Kidney (tissue), 13 donors: ENCODE measurements at regions not wholly inside any gene's neighbourhood (a gene's known extent, or its start where the extent isn't known, plus 50 kb on each side); places are given as distances from the start of the nearest gene placed in this dataset.

Experiments
- DNase-seq, 5 donors: peaks; one replicate each; pipeline ENCODE4 v3.0.0-alpha.2; 2013 to 2020
- FAIRE-seq: peaks from 2 replicates; lab custom pipeline; 2012; peaks lifted over from hg19 to GRCh38; lab: Jason Lieb, UNC
- H3K27ac ChIP-seq, 2 donors: one replicate each; pipeline ENCODE4 v1.7.0; 2013; ENCODE audit warnings: low read depth in 2 of 2, low read length in 2 of 2, inconsistent platforms in 1 of 2
- H3K27me3 ChIP-seq: one replicate; pipeline ENCODE4 v1.7.1; 2013; ENCODE audit warnings: low read length, inconsistent platforms; ENCODE audit not compliant: control insufficient read depth, insufficient read depth
- H3K36me3 ChIP-seq, 3 donors: one replicate each; pipeline versions ENCODE4 v1.7.0 to v1.7.1; 2013; ENCODE audit warnings: low read length in 3 of 3, control low read depth in 1 of 3, inconsistent platforms in 1 of 3; ENCODE audit not compliant: insufficient read depth in 3 of 3, control insufficient read depth in 2 of 3
- H3K4me1 ChIP-seq, 3 donors: one replicate each; pipeline versions ENCODE4 v1.7.0 to v1.7.1; 2013; ENCODE audit warnings: low read length in 3 of 3, inconsistent platforms in 1 of 3, low read depth in 1 of 3; ENCODE audit not compliant: control insufficient read depth in 2 of 3, insufficient read depth in 2 of 3
- H3K4me3 ChIP-seq, 3 donors: one replicate each; pipeline versions ENCODE4 v1.7.0 to v1.8.1; 2013; ENCODE audit warnings: low read length in 3 of 3, control low read depth in 1 of 3, inconsistent platforms in 1 of 3
- H3K9ac ChIP-seq, 3 donors: one replicate each; pipeline versions ENCODE4 v1.7.0 to v1.7.1; 2013; ENCODE audit warnings: low read length in 3 of 3, control low read depth in 1 of 3, inconsistent platforms in 1 of 3
- H3K9me3 ChIP-seq, 3 donors: one replicate each; pipeline versions ENCODE4 v1.7.0 to v1.7.1; 2013; ENCODE audit warnings: low read length in 3 of 3, control low read depth in 1 of 3, inconsistent platforms in 1 of 3; ENCODE audit not compliant: control insufficient read depth in 2 of 3, insufficient read depth in 1 of 3
- CTCF ChIP-seq: IDR thresholded peaks from 3 replicates; pipeline ENCODE4 v1.5.1; 2012; ENCODE audit warnings: mild to moderate bottlenecking, moderate library complexity, borderline replicate concordance; ENCODE audit not compliant: insufficient read depth; ENCODE audit errors: extremely low read depth
- intact Hi-C: fragments of 100-400 bp; cut with DNase I; formaldehyde crosslinking; loops from one replicate; pipeline ENCODE4 v1.11.1; 2022
- donor health status: control.
- donor health status: control.
- donor health status: control.
- donor health status: control.
- donor health status: control.
- donor health status: DM: yes; HTN: yes; CAD: no.
- donor health status: Normal renal cell carcinoma (clear cell type).

GRCh38 chr3:140761076-140761639, 83.3 kb downstream of the TRIM42 start:
- TF ChIP-seq CTCF, result no peak
- no peaks in the 10 kb centered on the region for H3K9me3 ChIP-seq
- H3K4me3 ChIP-seq, result no peak overlapping the region
- no peaks in the 10 kb centered on the region for H3K4me1 ChIP-seq
- H3K36me3 ChIP-seq, result no peaks in the 10 kb centered on the region
- no peak overlapping the region for H3K27ac ChIP-seq
- H3K9ac ChIP-seq, result no peak overlapping the region
- intact Hi-C loops, result no loop called here
- DNase-seq (no peak), FAIRE-seq (no peak)
- no peaks in the 10 kb centered on the region for H3K27me3 ChIP-seq

GRCh38 chr3:140762746-140763145, 84.9 kb downstream of the TRIM42 start:
- TF ChIP-seq CTCF, result no peak
- Histone ChIP-seq H3K4me3 (no peak overlapping the region), H3K9me3 (no peaks in the 10 kb centered on the region), H3K27ac (no peak overlapping the region), H3K9ac (no peak overlapping the region), H3K36me3 (no peaks in the 10 kb centered on the region), H3K27me3 (no peaks in the 10 kb centered on the region), H3K4me1 (no peaks in the 10 kb centered on the region)
- FAIRE-seq (no peak), DNase-seq (no peak)
- intact Hi-C loops, result no loop called here

- H3K27me3 ChIP-seq, result no peaks in the 10 kb centered on the region
- no peak overlapping the region for H3K27ac ChIP-seq
- no peak for TF ChIP-seq CTCF
- no peaks in the 10 kb centered on the region for H3K4me1 ChIP-seq
- intact Hi-C loops, result no loop called here
- no peak overlapping the region for H3K9ac ChIP-seq
- FAIRE-seq (no peak), DNase-seq (no peak)
- H3K4me3 ChIP-seq, result no peak overlapping the region
- H3K36me3 ChIP-seq, result no peaks in the 10 kb centered on the region
- no peaks in the 10 kb centered on the region for H3K9me3 ChIP-seq
Observed at GRCh38 chr3:140763532-140763931, 85.7 kb downstream of the TRIM42 start.

GRCh38 chr3:140765246-140765645, 87.4 kb downstream of the TRIM42 start:
- Histone ChIP-seq H3K9me3 (no peaks in the 10 kb centered on the region), H3K9ac (no peak overlapping the region), H3K4me3 (no peak overlapping the region), H3K27ac (no peak overlapping the region), H3K27me3 (no peaks in the 10 kb centered on the region), H3K36me3 (no peaks in the 10 kb centered on the region), H3K4me1 (no peaks in the 10 kb centered on the region)
- intact Hi-C loops, result no loop called here
- TF ChIP-seq CTCF, result no peak
- FAIRE-seq (no peak), DNase-seq (no peak)
